Liver (tissue), 8 donors: ENCODE measurements at regions not wholly inside any gene's neighbourhood (a gene's known extent, or its start where the extent isn't known, plus 50 kb on each side); places are given as distances from the start of the nearest gene placed in this dataset.

Experiments
- DNase-seq: peaks from one replicate; pipeline ENCODE4 v3.0.0-alpha.2; 2017; ENCODE audit warnings: low spot score
- H3K27ac ChIP-seq, 2 donors: one replicate each; pipeline ENCODE4 v1.7.0; 2013; ENCODE audit warnings: inconsistent platforms in 2 of 2, low read length in 2 of 2, control low read depth in 1 of 2, low read depth in 1 of 2, mild to moderate bottlenecking in 1 of 2
- H3K27me3 ChIP-seq, 4 donors: one replicate each; pipeline versions ENCODE4 v1.6.1 to v1.7.0; 2013; ENCODE audit warnings: low read length in 3 of 4, inconsistent platforms in 1 of 4, mild to moderate bottlenecking in 1 of 4, moderate library complexity in 1 of 4; ENCODE audit not compliant: control insufficient read depth in 4 of 4, insufficient read depth in 4 of 4
- H3K36me3 ChIP-seq, 4 donors: one replicate each; pipeline versions ENCODE4 v1.6.1 to v1.7.0; 2013; ENCODE audit warnings: low read length in 3 of 4, mild to moderate bottlenecking in 3 of 4, low read depth in 1 of 4, moderate library complexity in 1 of 4; ENCODE audit not compliant: control insufficient read depth in 4 of 4, insufficient read depth in 3 of 4
- H3K4me1 ChIP-seq, 4 donors: one replicate each; pipeline versions ENCODE4 v1.6.1 to v1.7.0; 2013; ENCODE audit warnings: low read length in 3 of 4, mild to moderate bottlenecking in 3 of 4, moderate library complexity in 1 of 4; ENCODE audit not compliant: control insufficient read depth in 4 of 4, insufficient read depth in 4 of 4
- H3K4me3 ChIP-seq, 3 donors: one replicate each; pipeline versions ENCODE4 v1.6.1 to v1.7.0; 2013; ENCODE audit warnings: low read length in 3 of 3, control low read depth in 1 of 3, low read depth in 1 of 3, mild to moderate bottlenecking in 1 of 3
- H3K9ac ChIP-seq, 2 donors: one replicate each; pipeline ENCODE4 v1.7.0; 2013; ENCODE audit warnings: low read length in 2 of 2, mild to moderate bottlenecking in 2 of 2, moderate library complexity in 2 of 2, control low read depth in 1 of 2, low read depth in 1 of 2
- H3K9me3 ChIP-seq, 4 donors: one replicate each; pipeline versions ENCODE4 v1.6.1 to v1.7.0; 2013; ENCODE audit warnings: low read length in 3 of 4; ENCODE audit not compliant: control insufficient read depth in 4 of 4
- ATF3 ChIP-seq: IDR thresholded peaks from 2 replicates; pipeline ENCODE4 v1.6.1; 2016; ENCODE audit warnings: antibody characterized with exemption
- CTCF ChIP-seq: fragments of 150-350 bp; IDR thresholded peaks from 2 replicates; pipeline ENCODE4 v1.5.1; 2017; ENCODE audit warnings: improper control_type of control experiment, low read depth, low read length; ENCODE audit not compliant: missing input control
- EGR1 ChIP-seq, 2 donors: IDR thresholded peaks; 2 replicates each; pipeline ENCODE4 v1.6.1; 2016 to 2018; ENCODE audit warnings: antibody characterized with exemption in 2 of 2, low read depth in 2 of 2
- FOXA1 ChIP-seq: IDR thresholded peaks from 2 replicates; pipeline ENCODE4 v1.6.1; 2016; ENCODE audit warnings: antibody characterized with exemption
- FOXA2 ChIP-seq: IDR thresholded peaks from 2 replicates; pipeline ENCODE4 v1.6.1; 2016; ENCODE audit warnings: antibody characterized with exemption
- GABPA ChIP-seq, 2 donors: IDR thresholded peaks in 1 of 2; conservative IDR thresholded peaks in 1 of 2; 2 replicates each; pipeline ENCODE4 v1.6.1; 2016; ENCODE audit warnings: antibody characterized with exemption in 2 of 2, mild to moderate bottlenecking in 1 of 2, moderate library complexity in 1 of 2
- HNF4A ChIP-seq, 2 donors: conservative IDR thresholded peaks; 2 replicates each; pipeline ENCODE4 v1.6.1; 2016; ENCODE audit warnings: antibody characterized with exemption in 2 of 2, mild to moderate bottlenecking in 2 of 2
- HNF4G ChIP-seq: IDR thresholded peaks from 2 replicates; pipeline ENCODE4 v1.6.1; 2016; ENCODE audit warnings: antibody characterized with exemption
- JUND ChIP-seq, 2 donors: IDR thresholded peaks; 2 replicates each; pipeline ENCODE4 v1.6.1; 2016; ENCODE audit warnings: antibody characterized with exemption in 2 of 2
- RAD21 ChIP-seq, 2 donors: IDR thresholded peaks; 2 replicates each; pipeline ENCODE4 v1.6.1; 2016; ENCODE audit warnings: antibody characterized with exemption in 2 of 2, mild to moderate bottlenecking in 2 of 2
- REST ChIP-seq: IDR thresholded peaks from 2 replicates; pipeline ENCODE4 v1.6.1; 2016; ENCODE audit warnings: antibody characterized with exemption, mild to moderate bottlenecking
- RXRA ChIP-seq, 2 donors: IDR thresholded peaks; 2 replicates each; pipeline ENCODE4 v1.6.1; 2017 to 2018; ENCODE audit warnings: antibody characterized with exemption in 2 of 2, mild to moderate bottlenecking in 1 of 2
- TAF1 ChIP-seq: conservative IDR thresholded peaks from 2 replicates; pipeline ENCODE4 v1.6.1; 2016; ENCODE audit warnings: antibody characterized with exemption, mild to moderate bottlenecking
- YY1 ChIP-seq: IDR thresholded peaks from 2 replicates; pipeline ENCODE4 v1.6.1; 2016; ENCODE audit warnings: antibody characterized with exemption, mild to moderate bottlenecking
- ZBTB33 ChIP-seq: IDR thresholded peaks from 2 replicates; pipeline ENCODE4 v1.6.1; 2016; ENCODE audit warnings: antibody characterized with exemption
- WGBS: extraction: QIAGEN DNeasy Blood & Tissue Kit; methylation state at CpG from one replicate; pipeline ENCODE4 v1.1.7; 2013; 5-methylcytosine and 5-hydroxymethylcytosine counted together
- donor health status: healthy.
- donor health status: healthy.
- donor health status: healthy.
- donor health status: healthy.
- donor health status: healthy.

- no peak overlapping the region for H3K27ac ChIP-seq
- no peak for DNase-seq
- WGBS = 98% methylated on average over 2 of the region's 2 CpGs
- H3K9me3 ChIP-seq = peaks cover 0 to 6% (median 0%) of the 10 kb centered on the region in 4 donors
- H3K36me3 ChIP-seq = no peaks in the 10 kb centered on the region
- H3K4me3 ChIP-seq = no peak overlapping the region
- H3K27me3 ChIP-seq = peaks cover 0 to 2% (median 0%) of the 10 kb centered on the region in 4 donors
- no peak overlapping the region for H3K9ac ChIP-seq
- H3K4me1 ChIP-seq = no peaks in the 10 kb centered on the region
- no peak for TF ChIP-seq FOXA2
- no peak for TF ChIP-seq ATF3
- TF ChIP-seq JUND (IDR thresholded peaks at IDR 0.05) = no peak
- TF ChIP-seq RXRA (IDR thresholded peaks at IDR 0.05) = no peak
These were observed 208.1 kb upstream of the HDAC9 start for GRCh38 chr7:18287482-18287881.

GRCh38 chr7:18288322-18289037 lies 207.1 kb upstream of the HDAC9 start:
- 83% methylated on average over 3 of the region's 3 CpGs for WGBS
- no peak for DNase-seq
- Histone ChIP-seq H3K9ac (no peak overlapping the region), H3K9me3 (no peaks in the 10 kb centered on the region), H3K36me3 (no peaks in the 10 kb centered on the region), H3K27ac (no peak overlapping the region), H3K4me3 (no peak overlapping the region), H3K4me1 (no peaks in the 10 kb centered on the region), H3K27me3 (peaks cover 0 to 2% (median 0%) of the 10 kb centered on the region in 4 donors)
- TF ChIP-seq EGR1 (IDR thresholded peaks at IDR 0.05; ENCODE audit: low read depth in 2 of 2) = no peak
- TF ChIP-seq ZBTB33 = no peak
- no peak for TF ChIP-seq FOXA2
- no peak for TF ChIP-seq TAF1
- TF ChIP-seq HNF4A (conservative IDR thresholded peaks at IDR 0.05) = no peak
- no peak for TF ChIP-seq GABPA (IDR thresholded peaks at IDR 0.05 in 1 of 2, conservative IDR thresholded peaks at IDR 0.05 in 1 of 2)
- TF ChIP-seq HNF4G = no peak
- TF ChIP-seq CTCF = no peak
- no peak for TF ChIP-seq REST
- TF ChIP-seq YY1 = no peak
- no peak for TF ChIP-seq RAD21 (IDR thresholded peaks at IDR 0.05)
- no peak for TF ChIP-seq JUND (IDR thresholded peaks at IDR 0.05)
- no peak for TF ChIP-seq FOXA1
